AG09319 (cell line): ENCODE measurements at regions not wholly inside any gene's neighbourhood (a gene's known extent, or its start where the extent isn't known, plus 50 kb on each side); places are given as distances from the start of the nearest gene placed in this dataset.

ENCODE experiments used
- DNase-seq: peaks from one replicate; pipeline ENCODE4 v3.0.0-alpha.2; 2010; ENCODE audit warnings: low read depth; ENCODE audit errors: extremely low read depth
- CTCF ChIP-seq: IDR thresholded peaks from 2 replicates; pipeline ENCODE4 v1.5.1; 2011; ENCODE audit warnings: low read depth, mild to moderate bottlenecking, inconsistent platforms, low read length, moderate library complexity

- no peak for DNase-seq
- TF ChIP-seq CTCF = no peak
These were observed 455.7 kb upstream of the THBS1 start for GRCh38 chr15:39125226-39125625.

- DNase-seq = no peak
- TF ChIP-seq CTCF = peak; percentile 35
These were observed 455.0 kb upstream of the THBS1 start for GRCh38 chr15:39125904-39126303.

- TF ChIP-seq CTCF = no peak
- DNase-seq = no peak
These were observed 453.6 kb upstream of the THBS1 start for GRCh38 chr15:39127151-39127790.

GRCh38 chr15:39127925-39128617, 452.8 kb upstream of the THBS1 start:
- peak; percentile 89 for DNase-seq

GRCh38 chr15:39128746-39129145, 452.1 kb upstream of the THBS1 start:
- no peak for TF ChIP-seq CTCF
- no peak for DNase-seq

More at GRCh38 chr15:39127925-39128617, 452.8 kb upstream of the THBS1 start:
- no peak for TF ChIP-seq CTCF

GRCh38 chr15:39130556-39131379, 450.1 kb upstream of the THBS1 start:
- DNase-seq = no peak
- no peak for TF ChIP-seq CTCF

GRCh38 chr15:39131609-39132008, 449.3 kb upstream of the THBS1 start:
- DNase-seq = no peak
- TF ChIP-seq CTCF = no peak
